ENCODE measurements at regions not wholly inside any gene's neighbourhood (a gene's known extent, or its start where the extent isn't known, plus 50 kb on each side); places are given as distances from the start of the nearest gene placed in this dataset.

GRCh38 chr17:79211061-79211770 is 136.6 kb downstream of the ENGASE start:
- Histone ChIP-seq H3K4me3 (ENCODE audit: low read length) (no peak overlapping the region), H3K4me1 (ENCODE audit: insufficient read depth, low read length) (no peaks in the 10 kb centered on the region), H3K36me3 (ENCODE audit: insufficient read depth, low read length) (no peaks in the 10 kb centered on the region), H2AFZ (ENCODE audit: low read depth, low read length) (no peak overlapping the region), H3K9me3 (ENCODE audit: low read length) (no peaks in the 10 kb centered on the region), H3K27me3 (ENCODE audit: insufficient read depth, low read length) (peaks cover 64% of the 10 kb centered on the region)

- Histone ChIP-seq H3K27me3 (ENCODE audit: insufficient read depth, low read length) (peaks cover 58% of the 10 kb centered on the region), H3K4me3 (ENCODE audit: low read length) (no peak overlapping the region), H3K4me1 (ENCODE audit: insufficient read depth, low read length) (no peaks in the 10 kb centered on the region), H3K36me3 (ENCODE audit: insufficient read depth, low read length) (no peaks in the 10 kb centered on the region), H2AFZ (ENCODE audit: low read depth, low read length) (no peak overlapping the region), H3K9me3 (ENCODE audit: low read length) (no peaks in the 10 kb centered on the region)
Observed at GRCh38 chr17:79210638-79211037, 136.0 kb downstream of the ENGASE start.

GRCh38 chr17:79207960-79208359 is 133.3 kb downstream of the ENGASE start:
- Histone ChIP-seq H2AFZ (ENCODE audit: low read depth, low read length) (no peak overlapping the region), H3K9me3 (ENCODE audit: low read length) (no peaks in the 10 kb centered on the region), H3K36me3 (ENCODE audit: insufficient read depth, low read length) (no peaks in the 10 kb centered on the region), H3K4me3 (ENCODE audit: low read length) (no peak overlapping the region), H3K4me1 (ENCODE audit: insufficient read depth, low read length) (no peaks in the 10 kb centered on the region), H3K27me3 (ENCODE audit: insufficient read depth, low read length) (peaks cover 39% of the 10 kb centered on the region)

GRCh38 chr17:79205688-79206205 is 131.1 kb downstream of the ENGASE start:
- peaks cover 41% of the 10 kb centered on the region for H3K27me3 ChIP-seq (ENCODE audit: insufficient read depth, low read length)
- H2AFZ ChIP-seq (ENCODE audit: low read depth, low read length), result no peak overlapping the region

GRCh38 chr17:79204261-79204660 is 129.6 kb downstream of the ENGASE start:
- Histone ChIP-seq H3K27me3 (ENCODE audit: insufficient read depth, low read length) (peaks cover 37% of the 10 kb centered on the region), H3K4me1 (ENCODE audit: insufficient read depth, low read length) (no peaks in the 10 kb centered on the region), H3K4me3 (ENCODE audit: low read length) (no peak overlapping the region), H2AFZ (ENCODE audit: low read depth, low read length) (no peak overlapping the region), H3K36me3 (ENCODE audit: insufficient read depth, low read length) (no peaks in the 10 kb centered on the region), H3K9me3 (ENCODE audit: low read length) (no peaks in the 10 kb centered on the region)

More at GRCh38 chr17:79205688-79206205, 131.1 kb downstream of the ENGASE start:
- H3K36me3 ChIP-seq (ENCODE audit: insufficient read depth, low read length), result no peaks in the 10 kb centered on the region
- no peaks in the 10 kb centered on the region for H3K4me1 ChIP-seq (ENCODE audit: insufficient read depth, low read length)
- H3K4me3 ChIP-seq (ENCODE audit: low read length), result no peak overlapping the region
- no peaks in the 10 kb centered on the region for H3K9me3 ChIP-seq (ENCODE audit: low read length)

- H2AFZ ChIP-seq (ENCODE audit: low read depth, low read length), result no peak overlapping the region
- H3K27me3 ChIP-seq (ENCODE audit: insufficient read depth, low read length), result peaks cover 37% of the 10 kb centered on the region
- no peaks in the 10 kb centered on the region for H3K4me1 ChIP-seq (ENCODE audit: insufficient read depth, low read length)
- no peaks in the 10 kb centered on the region for H3K9me3 ChIP-seq (ENCODE audit: low read length)
- no peak overlapping the region for H3K4me3 ChIP-seq (ENCODE audit: low read length)
- no peaks in the 10 kb centered on the region for H3K36me3 ChIP-seq (ENCODE audit: insufficient read depth, low read length)
Observed at GRCh38 chr17:79203657-79204056, 129.0 kb downstream of the ENGASE start.

GRCh38 chr17:79203016-79203415 is 128.4 kb downstream of the ENGASE start:
- Histone ChIP-seq H3K27me3 (ENCODE audit: insufficient read depth, low read length) (peaks cover 41% of the 10 kb centered on the region), H3K9me3 (ENCODE audit: low read length) (no peaks in the 10 kb centered on the region), H2AFZ (ENCODE audit: low read depth, low read length) (no peak overlapping the region), H3K4me1 (ENCODE audit: insufficient read depth, low read length) (no peaks in the 10 kb centered on the region), H3K4me3 (ENCODE audit: low read length) (no peak overlapping the region), H3K36me3 (ENCODE audit: insufficient read depth, low read length) (no peaks in the 10 kb centered on the region)

- Histone ChIP-seq H3K4me1 (ENCODE audit: insufficient read depth, low read length) (no peaks in the 10 kb centered on the region), H3K9me3 (ENCODE audit: low read length) (no peaks in the 10 kb centered on the region), H3K4me3 (ENCODE audit: low read length) (no peak overlapping the region), H3K27me3 (ENCODE audit: insufficient read depth, low read length) (peaks cover 45% of the 10 kb centered on the region), H2AFZ (ENCODE audit: low read depth, low read length) (no peak overlapping the region), H3K36me3 (ENCODE audit: insufficient read depth, low read length) (no peaks in the 10 kb centered on the region)
Observed at GRCh38 chr17:79202480-79202879, 127.9 kb downstream of the ENGASE start.

- H3K36me3 ChIP-seq (ENCODE audit: insufficient read depth, low read length), result no peaks in the 10 kb centered on the region
- H2AFZ ChIP-seq (ENCODE audit: low read depth, low read length), result no peak overlapping the region
- H3K27me3 ChIP-seq (ENCODE audit: insufficient read depth, low read length), result peaks cover 48% of the 10 kb centered on the region
- no peak overlapping the region for H3K4me3 ChIP-seq (ENCODE audit: low read length)
- H3K9me3 ChIP-seq (ENCODE audit: low read length), result no peaks in the 10 kb centered on the region
- no peaks in the 10 kb centered on the region for H3K4me1 ChIP-seq (ENCODE audit: insufficient read depth, low read length)
Observed at GRCh38 chr17:79201536-79202227, 127.1 kb downstream of the ENGASE start.

GRCh38 chr17:79201119-79201518 is 126.5 kb downstream of the ENGASE start:
- Histone ChIP-seq H3K27me3 (ENCODE audit: insufficient read depth, low read length) (peaks cover 48% of the 10 kb centered on the region), H3K4me3 (ENCODE audit: low read length) (no peak overlapping the region), H3K4me1 (ENCODE audit: insufficient read depth, low read length) (no peaks in the 10 kb centered on the region), H3K36me3 (ENCODE audit: insufficient read depth, low read length) (no peaks in the 10 kb centered on the region), H2AFZ (ENCODE audit: low read depth, low read length) (no peak overlapping the region), H3K9me3 (ENCODE audit: low read length) (no peaks in the 10 kb centered on the region)

GRCh38 chr17:79196913-79197312 is 122.3 kb downstream of the ENGASE start:
- H3K36me3 ChIP-seq (ENCODE audit: insufficient read depth, low read length), result no peaks in the 10 kb centered on the region
- H3K9me3 ChIP-seq (ENCODE audit: low read length), result no peaks in the 10 kb centered on the region
- H2AFZ ChIP-seq (ENCODE audit: low read depth, low read length), result no peak overlapping the region
- no peak overlapping the region for H3K4me3 ChIP-seq (ENCODE audit: low read length)
- no peaks in the 10 kb centered on the region for H3K4me1 ChIP-seq (ENCODE audit: insufficient read depth, low read length)
- H3K27me3 ChIP-seq (ENCODE audit: insufficient read depth, low read length), result peaks cover 66% of the 10 kb centered on the region

GRCh38 chr17:79192503-79193351 is 118.1 kb downstream of the ENGASE start:
- Histone ChIP-seq H3K4me1 (ENCODE audit: insufficient read depth, low read length) (no peaks in the 10 kb centered on the region), H2AFZ (ENCODE audit: low read depth, low read length) (no peak overlapping the region), H3K36me3 (ENCODE audit: insufficient read depth, low read length) (no peaks in the 10 kb centered on the region), H3K27me3 (ENCODE audit: insufficient read depth, low read length) (peaks cover 73% of the 10 kb centered on the region), H3K9me3 (ENCODE audit: low read length) (no peaks in the 10 kb centered on the region), H3K4me3 (ENCODE audit: low read length) (no peak overlapping the region)
